Stimulated activated CD4-positive, alpha-beta T cell treated with anti-CD3 and anti-CD28 coated beads, Interleukin-1b, Interleukin-23, amount 100 ng/mL, for 1 hour (primary cell): ENCODE measurements at regions not wholly inside any gene's neighbourhood (a gene's known extent, or its start where the extent isn't known, plus 50 kb on each side); places are given as distances from the start of the nearest gene placed in this dataset.
"Not testable (repeated sequence)": the region's sequence is repeated elsewhere in the genome, so short reads cannot be mapped to it uniquely, and the experiment has no call there.

Experiments
- DNase-seq, 2 donors: peaks; one replicate each; pipeline ENCODE4 v3.0.0-alpha.2; 2020; ENCODE audit warnings: low read depth in 2 of 2

DNA sequence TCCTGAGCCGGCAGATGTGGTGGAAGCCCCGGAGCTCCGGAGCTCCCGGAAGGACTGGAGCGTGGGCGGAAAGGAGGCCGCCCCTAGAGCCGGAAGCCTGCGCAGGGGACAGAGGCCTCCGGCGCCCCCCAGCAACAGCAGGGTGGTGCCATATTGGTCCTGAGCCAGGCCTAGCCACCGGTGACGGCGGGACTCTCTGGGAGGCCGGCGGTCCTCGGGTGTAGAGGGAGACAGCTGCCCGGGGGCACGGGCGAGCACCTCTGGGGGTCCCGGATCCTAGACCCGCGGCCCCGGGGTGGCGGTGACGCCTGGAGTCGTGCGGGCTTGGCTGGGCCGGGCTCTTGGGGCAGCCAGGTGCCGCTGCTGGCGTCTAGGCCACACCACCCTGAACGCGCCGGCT lies 1472.2 kb downstream of the FOXD4L5 start:
- not testable (repeated sequence) for DNase-seq

- DNase-seq = not testable (repeated sequence)
Measured at GRCh38 chr9:63804205-63804604, 1480.8 kb downstream of the FOXD4L5 start.

GRCh38 chr9:63794081-63794685 lies 1490.8 kb downstream of the FOXD4L5 start:
- not testable (repeated sequence) for DNase-seq

GRCh38 chr9:63787454-63787853 lies 1497.6 kb downstream of the FOXD4L5 start:
- not testable (repeated sequence) for DNase-seq

- DNase-seq = not testable (repeated sequence)
Measured at GRCh38 chr9:63785059-63785458, 1500.0 kb downstream of the FOXD4L5 start.

- not testable (repeated sequence) for DNase-seq
Measured at GRCh38 chr9:63784421-63784820, 1500.6 kb downstream of the FOXD4L5 start.

DNA sequence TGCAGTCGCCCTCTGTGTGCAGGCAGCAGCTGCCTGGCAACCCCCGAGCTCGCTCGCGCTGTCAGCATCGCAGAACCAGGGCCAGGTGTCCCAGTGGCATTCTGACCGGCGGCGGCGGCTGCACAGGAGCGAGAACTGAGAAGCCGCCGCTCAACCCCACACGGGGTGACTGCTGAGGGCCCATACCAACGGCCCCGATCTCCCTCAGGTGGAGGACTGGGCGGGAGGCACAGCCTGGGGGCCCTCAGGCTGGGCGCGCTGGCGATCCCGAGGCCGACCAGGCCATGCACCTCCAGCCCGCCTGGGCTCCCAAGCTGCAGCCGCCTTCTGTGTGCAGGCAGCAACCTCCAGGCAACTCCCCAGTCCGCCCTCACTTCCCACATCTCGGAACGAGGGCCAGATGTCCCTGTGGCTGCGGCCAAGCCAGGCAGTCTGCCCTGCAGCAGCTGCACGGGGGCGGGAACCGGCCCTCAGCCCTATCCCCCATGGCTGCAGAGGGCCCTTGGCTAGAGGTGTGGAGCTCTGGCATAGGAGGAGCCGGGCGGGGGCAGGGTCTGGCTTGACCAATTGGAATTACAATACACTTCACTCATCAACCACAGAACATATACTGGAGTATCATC lies 1503.1 kb downstream of the FOXD4L5 start:
- DNase-seq = not testable (repeated sequence)

GRCh38 chr9:63781390-63781789 lies 1503.6 kb downstream of the FOXD4L5 start:
- DNase-seq = not testable (repeated sequence)

DNA sequence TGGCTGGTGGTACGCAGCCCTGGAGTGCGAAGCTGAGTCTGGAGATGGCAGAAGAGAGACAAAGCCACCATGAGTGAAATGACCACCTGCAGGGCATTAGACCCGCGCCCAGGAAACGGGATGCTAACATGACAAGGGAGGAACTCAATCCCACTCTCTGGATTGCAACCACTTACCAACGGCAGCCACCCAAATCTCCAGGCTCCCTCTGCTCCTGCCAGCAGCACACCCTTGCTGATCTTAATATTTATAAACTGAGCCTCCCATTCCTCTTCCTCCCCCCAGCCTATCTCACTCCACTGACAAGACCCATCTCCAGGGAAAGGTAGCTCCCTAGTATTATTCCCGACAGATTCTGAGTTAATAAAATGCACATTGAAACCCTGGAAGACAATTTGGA lies 1508.8 kb downstream of the FOXD4L5 start:
- DNase-seq = not testable (repeated sequence)

GRCh38 chr9:63775092-63775426 lies 1510.0 kb downstream of the FOXD4L5 start:
- not testable (repeated sequence) for DNase-seq

- DNase-seq = not testable (repeated sequence)
Measured at GRCh38 chr9:63774369-63775091, 1510.5 kb downstream of the FOXD4L5 start.

GRCh38 chr9:63762230-63762629 lies 1522.8 kb downstream of the FOXD4L5 start:
- DNase-seq = not testable (repeated sequence)

GRCh38 chr9:63729021-63729420 lies 1556.0 kb downstream of the FOXD4L5 start:
- DNase-seq = not testable (repeated sequence)

GRCh38 chr9:63728287-63728686 lies 1556.7 kb downstream of the FOXD4L5 start:
- no peak for DNase-seq

DNA sequence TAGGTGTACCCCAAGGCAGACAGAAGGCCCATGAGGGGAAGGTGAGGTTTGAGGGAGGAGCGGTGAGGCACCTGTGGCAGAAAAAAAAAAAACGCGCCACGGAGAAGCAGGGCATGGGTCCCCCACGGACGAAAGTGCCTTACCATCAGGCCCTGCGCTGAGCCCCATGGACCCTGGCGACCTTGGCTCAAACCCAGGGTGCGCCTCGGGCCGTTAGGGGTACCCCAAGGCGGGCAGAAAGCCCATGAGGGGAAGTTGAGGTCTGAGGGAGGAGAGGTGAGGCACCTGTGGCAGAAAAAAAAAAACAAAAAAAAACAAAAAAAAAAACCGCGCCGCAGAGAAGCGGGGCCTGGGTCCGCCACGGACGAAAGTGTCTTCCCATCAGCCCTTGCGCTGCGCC lies 1576.7 kb downstream of the FOXD4L5 start:
- DNase-seq = not testable (repeated sequence)

DNA sequence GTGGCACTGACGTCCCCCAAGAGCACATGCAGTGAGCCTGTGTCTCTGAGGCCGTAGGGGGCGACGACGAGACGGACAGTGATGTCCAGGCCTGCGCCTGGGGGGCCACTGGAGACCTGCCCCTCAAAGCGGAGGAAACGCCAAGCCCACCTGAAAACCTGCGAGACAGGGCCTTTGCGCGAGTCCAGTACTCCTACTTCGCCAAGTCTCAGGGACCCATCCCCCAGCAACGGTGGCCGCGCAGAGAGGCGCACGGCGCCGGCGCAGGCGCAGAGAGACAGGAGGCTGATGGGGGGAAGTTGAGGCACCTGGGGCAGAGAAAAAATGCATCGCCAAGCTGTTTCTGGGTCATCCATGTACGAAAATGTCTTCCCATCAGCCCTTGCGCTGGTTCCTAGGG lies 1580.6 kb downstream of the FOXD4L5 start:
- not testable (repeated sequence) for DNase-seq

GRCh38 chr9:63703670-63704069 lies 1581.3 kb downstream of the FOXD4L5 start:
- DNase-seq = peak in 1 of 2 donors; percentile 8

DNA sequence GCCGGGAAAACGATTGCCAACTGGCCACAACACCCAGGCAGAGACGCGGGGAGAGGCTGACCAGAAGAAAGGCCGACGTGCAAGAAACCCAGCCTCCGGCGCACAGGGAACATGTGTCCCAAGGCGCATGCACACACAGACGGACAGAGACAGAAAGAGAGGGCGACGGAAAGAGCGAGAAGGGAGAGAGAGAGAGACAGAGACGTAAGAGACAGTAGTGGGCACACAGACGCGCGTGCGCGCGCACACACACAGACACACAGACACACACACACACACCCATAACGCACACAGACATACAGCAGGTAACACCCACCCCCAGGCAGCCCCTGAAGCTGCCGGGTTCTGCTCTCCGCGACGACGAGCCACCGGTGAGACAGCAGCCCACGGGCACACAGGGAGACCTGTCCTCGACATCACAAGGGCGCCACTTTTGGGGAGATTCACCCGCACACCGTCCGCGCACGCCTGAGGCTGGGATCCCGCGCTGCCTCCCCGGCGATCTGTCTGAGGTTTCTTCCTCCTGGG lies 1581.8 kb downstream of the FOXD4L5 start:
- DNase-seq = not testable (repeated sequence)
